ENCODE measurements at regions not wholly inside any gene's neighbourhood (a gene's known extent, or its start where the extent isn't known, plus 50 kb on each side); places are given as distances from the start of the nearest gene placed in this dataset.

- intact Hi-C loops (cut with DNase I): no loop called here
- no peak for ATAC-seq (ENCODE audit: low FRiP score)
- 97% methylated on average over 9 of the region's 9 CpGs for WGBS, 2 donors
These were observed 246.5 kb downstream of the C16orf95 start for GRCh38 chr16:87070657-87071056.

GRCh38 chr16:87072101-87072500 lies 245.1 kb downstream of the C16orf95 start:
- Histone ChIP-seq H3K4me1 (ENCODE audit: control insufficient read depth in 1 of 2, insufficient read depth in 2 of 2, low read length in 2 of 2) (no peaks in the 10 kb centered on the region), H3K36me3 (ENCODE audit: control insufficient read depth in 1 of 2, insufficient read depth in 2 of 2, low read length in 1 of 2) (no peaks in the 10 kb centered on the region), H3K4me3 (ENCODE audit: low read length in 2 of 2) (no peak overlapping the region), H3K27me3 (ENCODE audit: control insufficient read depth in 1 of 2, insufficient read depth in 2 of 2, low read length in 1 of 2) (no peaks in the 10 kb centered on the region), H3K27ac (ENCODE audit: low read depth in 1 of 2, low read length in 2 of 2) (no peak overlapping the region), H3K9me3 (ENCODE audit: control insufficient read depth, low read length) (no peaks in the 10 kb centered on the region)
- intact Hi-C loops (cut with DNase I): no loop called here
- ATAC-seq (ENCODE audit: low FRiP score) (no peak), DNase-seq (no peak)
- WGBS, 2 donors: 88% methylated on average over 8 of the region's 8 CpGs

More at GRCh38 chr16:87070657-87071056, 246.5 kb downstream of the C16orf95 start:
- no peak for DNase-seq
- Histone ChIP-seq H3K27me3 (ENCODE audit: control insufficient read depth in 1 of 2, insufficient read depth in 2 of 2, low read length in 1 of 2) (no peaks in the 10 kb centered on the region), H3K9me3 (ENCODE audit: control insufficient read depth, low read length) (no peaks in the 10 kb centered on the region), H3K36me3 (ENCODE audit: control insufficient read depth in 1 of 2, insufficient read depth in 2 of 2, low read length in 1 of 2) (no peaks in the 10 kb centered on the region), H3K4me3 (ENCODE audit: low read length in 2 of 2) (no peak overlapping the region), H3K4me1 (ENCODE audit: control insufficient read depth in 1 of 2, insufficient read depth in 2 of 2, low read length in 2 of 2) (no peaks in the 10 kb centered on the region), H3K27ac (ENCODE audit: low read depth in 1 of 2, low read length in 2 of 2) (no peak overlapping the region)

- Histone ChIP-seq H3K4me1 (ENCODE audit: control insufficient read depth in 1 of 2, insufficient read depth in 2 of 2, low read length in 2 of 2) (no peaks in the 10 kb centered on the region), H3K27ac (ENCODE audit: low read depth in 1 of 2, low read length in 2 of 2) (no peak overlapping the region), H3K36me3 (ENCODE audit: control insufficient read depth in 1 of 2, insufficient read depth in 2 of 2, low read length in 1 of 2) (no peaks in the 10 kb centered on the region), H3K9me3 (ENCODE audit: control insufficient read depth, low read length) (no peaks in the 10 kb centered on the region), H3K4me3 (ENCODE audit: low read length in 2 of 2) (no peak overlapping the region), H3K27me3 (ENCODE audit: control insufficient read depth in 1 of 2, insufficient read depth in 2 of 2, low read length in 1 of 2) (no peaks in the 10 kb centered on the region)
- ATAC-seq (ENCODE audit: low FRiP score): no peak
- intact Hi-C loops (cut with DNase I): no loop called here
- 92 to 93% methylated on average over 19 of the region's 19 CpGs for WGBS, 2 donors
- no peak for DNase-seq
These were observed 242.4 kb downstream of the C16orf95 start for GRCh38 chr16:87074641-87075318.

DNA sequence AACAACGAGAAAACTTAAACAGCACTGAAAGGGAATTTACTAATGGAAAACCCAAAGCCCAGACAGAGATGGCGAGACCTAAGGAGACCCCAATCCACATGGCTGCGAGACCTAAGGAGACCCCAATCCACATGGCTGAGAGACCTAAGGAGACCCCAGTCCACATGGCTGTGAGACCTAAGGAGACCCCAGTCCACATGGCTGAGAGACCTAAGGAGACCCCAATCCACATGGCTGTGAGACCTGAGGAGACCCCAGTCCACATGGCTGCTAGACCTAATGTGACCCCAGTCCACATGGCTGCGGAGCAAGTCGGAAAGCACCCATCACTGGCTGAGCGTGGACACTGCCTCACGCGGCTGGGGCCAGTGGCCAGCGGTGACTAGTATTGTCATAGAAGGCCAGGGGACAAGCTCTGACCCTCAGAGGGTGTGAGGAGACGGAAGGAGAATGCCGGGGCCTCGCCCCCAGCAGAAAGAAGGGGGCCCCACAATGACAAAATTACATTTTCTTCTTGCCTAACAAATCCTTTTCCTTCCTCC lies 241.8 kb downstream of the C16orf95 start:
- Histone ChIP-seq H3K36me3 (ENCODE audit: control insufficient read depth in 1 of 2, insufficient read depth in 2 of 2, low read length in 1 of 2) (no peaks in the 10 kb centered on the region), H3K27me3 (ENCODE audit: control insufficient read depth in 1 of 2, insufficient read depth in 2 of 2, low read length in 1 of 2) (no peaks in the 10 kb centered on the region), H3K27ac (ENCODE audit: low read depth in 1 of 2, low read length in 2 of 2) (no peak overlapping the region), H3K4me3 (ENCODE audit: low read length in 2 of 2) (no peak overlapping the region), H3K9me3 (ENCODE audit: control insufficient read depth, low read length) (no peaks in the 10 kb centered on the region), H3K4me1 (ENCODE audit: control insufficient read depth in 1 of 2, insufficient read depth in 2 of 2, low read length in 2 of 2) (no peaks in the 10 kb centered on the region)
- ATAC-seq (ENCODE audit: low FRiP score) (no peak), DNase-seq (no peak)
- WGBS, 2 donors: 94% methylated on average over 12 of the region's 12 CpGs
- intact Hi-C loops (cut with DNase I): no loop called here

DNA sequence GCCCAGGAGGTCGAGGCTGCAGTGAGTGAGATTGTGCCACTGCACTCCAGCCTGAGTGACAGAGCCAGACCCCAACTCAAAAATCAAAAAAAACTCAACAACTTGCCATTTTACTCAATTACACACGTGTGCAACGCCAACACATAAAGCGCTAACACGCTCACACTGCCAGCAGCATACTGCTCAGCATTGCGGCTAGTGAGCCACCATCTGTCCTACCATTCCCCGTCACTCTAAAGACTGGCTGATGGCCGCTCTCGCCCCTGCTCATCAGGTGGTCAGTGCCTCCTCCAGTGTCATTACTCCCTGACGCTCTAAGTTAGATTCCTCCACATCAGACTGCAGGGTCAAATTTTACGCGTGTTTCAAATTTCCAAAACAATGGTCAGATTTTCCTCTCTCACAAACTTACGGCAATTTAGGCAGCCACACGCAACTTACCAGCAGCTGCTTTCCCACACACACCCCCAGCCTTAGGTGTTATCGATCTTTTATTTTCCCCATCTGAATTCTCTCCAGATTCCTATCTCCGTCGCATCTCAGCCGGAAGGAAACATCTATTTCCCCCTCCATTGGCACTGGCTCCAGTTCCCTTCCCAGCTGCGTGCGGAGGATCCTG lies 240.8 kb downstream of the C16orf95 start:
- H3K36me3 ChIP-seq (ENCODE audit: control insufficient read depth in 1 of 2, insufficient read depth in 2 of 2, low read length in 1 of 2): no peaks in the 10 kb centered on the region
- H3K4me3 ChIP-seq (ENCODE audit: low read length in 2 of 2): no peak overlapping the region
- H3K27ac ChIP-seq (ENCODE audit: low read depth in 1 of 2, low read length in 2 of 2): no peak overlapping the region
- H3K9me3 ChIP-seq (ENCODE audit: control insufficient read depth, low read length): no peaks in the 10 kb centered on the region
- no peaks in the 10 kb centered on the region for H3K4me1 ChIP-seq (ENCODE audit: control insufficient read depth in 1 of 2, insufficient read depth in 2 of 2, low read length in 2 of 2)
- ATAC-seq (ENCODE audit: low FRiP score): no peak
- H3K27me3 ChIP-seq (ENCODE audit: control insufficient read depth in 1 of 2, insufficient read depth in 2 of 2, low read length in 1 of 2): no peaks in the 10 kb centered on the region
- intact Hi-C loops (cut with DNase I): no loop called here
- WGBS, 2 donors: 97% methylated on average over 20 of the region's 20 CpGs
- no peak for DNase-seq

- Histone ChIP-seq H3K27ac (ENCODE audit: low read depth in 1 of 2, low read length in 2 of 2) (no peak overlapping the region), H3K4me1 (ENCODE audit: control insufficient read depth in 1 of 2, insufficient read depth in 2 of 2, low read length in 2 of 2) (no peaks in the 10 kb centered on the region), H3K9me3 (ENCODE audit: control insufficient read depth, low read length) (peaks cover 4% of the 10 kb centered on the region), H3K36me3 (ENCODE audit: control insufficient read depth in 1 of 2, insufficient read depth in 2 of 2, low read length in 1 of 2) (no peaks in the 10 kb centered on the region), H3K27me3 (ENCODE audit: control insufficient read depth in 1 of 2, insufficient read depth in 2 of 2, low read length in 1 of 2) (no peaks in the 10 kb centered on the region), H3K4me3 (ENCODE audit: low read length in 2 of 2) (no peak overlapping the region)
- 72 to 75% methylated on average over 13 of the region's 13 CpGs for WGBS, 2 donors
- DNase-seq (peak in 1 of 2 donors; percentile 81), ATAC-seq (ENCODE audit: low FRiP score) (peak; percentile 69)
- intact Hi-C loops (cut with DNase I): no loop called here
These were observed 240.0 kb downstream of the C16orf95 start for GRCh38 chr16:87076950-87077749.

DNA sequence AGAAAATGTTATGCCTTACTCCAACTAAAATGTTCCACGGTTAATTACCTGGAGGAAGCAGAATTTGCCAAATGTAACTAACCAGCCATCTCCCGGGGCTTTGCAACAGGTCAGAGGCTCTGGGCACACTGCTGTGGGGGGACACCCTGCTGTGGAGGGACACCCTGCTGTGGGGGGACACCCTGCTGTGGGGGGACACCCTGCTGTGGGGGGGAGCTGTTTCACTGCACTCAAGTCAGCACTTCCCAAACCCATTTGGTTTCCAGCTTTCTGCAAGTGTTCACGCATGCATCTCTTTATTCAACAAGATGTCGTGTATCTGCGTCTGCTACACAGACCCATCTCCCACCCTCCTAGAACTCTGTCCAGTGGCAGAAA lies 239.5 kb downstream of the C16orf95 start:
- Histone ChIP-seq H3K4me3 (ENCODE audit: low read length in 2 of 2) (no peak overlapping the region), H3K4me1 (ENCODE audit: control insufficient read depth in 1 of 2, insufficient read depth in 2 of 2, low read length in 2 of 2) (no peaks in the 10 kb centered on the region), H3K36me3 (ENCODE audit: control insufficient read depth in 1 of 2, insufficient read depth in 2 of 2, low read length in 1 of 2) (no peaks in the 10 kb centered on the region), H3K9me3 (ENCODE audit: control insufficient read depth, low read length) (peaks cover 4% of the 10 kb centered on the region), H3K27ac (ENCODE audit: low read depth in 1 of 2, low read length in 2 of 2) (no peak overlapping the region), H3K27me3 (ENCODE audit: control insufficient read depth in 1 of 2, insufficient read depth in 2 of 2, low read length in 1 of 2) (no peaks in the 10 kb centered on the region)
- DNase-seq: no peak
- ATAC-seq (ENCODE audit: low FRiP score): no peak
- intact Hi-C loops (cut with DNase I): no loop called here
- 94 to 97% methylated on average over 5 of the region's 5 CpGs for WGBS, 2 donors

- Histone ChIP-seq H3K27me3 (ENCODE audit: control insufficient read depth in 1 of 2, insufficient read depth in 2 of 2, low read length in 1 of 2) (peaks cover 0 to 1% of the 10 kb centered on the region in 2 donors), H3K9me3 (ENCODE audit: control insufficient read depth, low read length) (peaks cover 7% of the 10 kb centered on the region), H3K27ac (ENCODE audit: low read depth in 1 of 2, low read length in 2 of 2) (no peak overlapping the region), H3K4me3 (ENCODE audit: low read length in 2 of 2) (no peak overlapping the region), H3K4me1 (ENCODE audit: control insufficient read depth in 1 of 2, insufficient read depth in 2 of 2, low read length in 2 of 2) (no peaks in the 10 kb centered on the region), H3K36me3 (ENCODE audit: control insufficient read depth in 1 of 2, insufficient read depth in 2 of 2, low read length in 1 of 2) (no peaks in the 10 kb centered on the region)
- DNase-seq (no peak), ATAC-seq (ENCODE audit: low FRiP score) (no peak)
- intact Hi-C loops (cut with DNase I): no loop called here
- 79 to 82% methylated on average over 4 of the region's 4 CpGs for WGBS, 2 donors
These were observed 236.5 kb downstream of the C16orf95 start for GRCh38 chr16:87080571-87081167.

All from aorta (tissue), 5 donors.